ENCODE measurements at regions not wholly inside any gene's neighbourhood (a gene's known extent, or its start where the extent isn't known, plus 50 kb on each side); places are given as distances from the start of the nearest gene placed in this dataset.

- H3K9ac ChIP-seq (ENCODE audit: low read depth in 2 of 2, low read length in 2 of 2) = no peak overlapping the region
- no peaks in the 10 kb centered on the region for H3K4me1 ChIP-seq
- DNase-seq = no peak
- intact Hi-C loops (cut with DNase I) = no loop called here
- H3K36me3 ChIP-seq = no peaks in the 10 kb centered on the region
- no peak overlapping the region for H3K4me3 ChIP-seq
- no peaks in the 10 kb centered on the region for H3K27me3 ChIP-seq
- H3K9me3 ChIP-seq = no peaks in the 10 kb centered on the region
- no peak overlapping the region for H3K27ac ChIP-seq
- no peak for TF ChIP-seq CTCF (IDR thresholded peaks at IDR 0.05)
Observed at GRCh38 chr13:47407808-47408207, 511.0 kb upstream of the HTR2A start.

- H3K4me3 ChIP-seq = no peak overlapping the region
- no peak for TF ChIP-seq CTCF (IDR thresholded peaks at IDR 0.05)
- DNase-seq = no peak
- H3K27ac ChIP-seq = no peak overlapping the region
- H3K27me3 ChIP-seq = no peaks in the 10 kb centered on the region
- no peaks in the 10 kb centered on the region for H3K9me3 ChIP-seq
- intact Hi-C loops (cut with DNase I) = no loop called here
- H3K36me3 ChIP-seq = no peaks in the 10 kb centered on the region
- H3K9ac ChIP-seq (ENCODE audit: low read depth in 2 of 2, low read length in 2 of 2) = no peak overlapping the region
- no peaks in the 10 kb centered on the region for H3K4me1 ChIP-seq
Observed at GRCh38 chr13:47399599-47399998, 502.7 kb upstream of the HTR2A start.

GRCh38 chr13:47397739-47398138 lies 500.9 kb upstream of the HTR2A start:
- Histone ChIP-seq H3K4me1 (no peaks in the 10 kb centered on the region), H3K4me3 (no peak overlapping the region), H3K9me3 (no peaks in the 10 kb centered on the region), H3K27me3 (no peaks in the 10 kb centered on the region), H3K9ac (ENCODE audit: low read depth in 2 of 2, low read length in 2 of 2) (no peak overlapping the region), H3K36me3 (no peaks in the 10 kb centered on the region), H3K27ac (no peak overlapping the region)
- no peak for TF ChIP-seq CTCF (IDR thresholded peaks at IDR 0.05)
- no peak for DNase-seq
- intact Hi-C loops (cut with DNase I) = no loop called here

- Histone ChIP-seq H3K27me3 (no peaks in the 10 kb centered on the region), H3K4me3 (no peak overlapping the region), H3K9me3 (no peaks in the 10 kb centered on the region), H3K27ac (no peak overlapping the region), H3K36me3 (no peaks in the 10 kb centered on the region), H3K9ac (ENCODE audit: low read depth in 2 of 2, low read length in 2 of 2) (no peak overlapping the region), H3K4me1 (no peaks in the 10 kb centered on the region)
- TF ChIP-seq CTCF (IDR thresholded peaks at IDR 0.05) = no peak
- no peak for DNase-seq
- intact Hi-C loops (cut with DNase I) = no loop called here
Observed at GRCh38 chr13:47396915-47397314, 500.1 kb upstream of the HTR2A start.

GRCh38 chr13:47374741-47375140 lies 477.9 kb upstream of the HTR2A start:
- intact Hi-C loops (cut with DNase I) = no loop called here
- Histone ChIP-seq H3K9ac (ENCODE audit: low read depth in 2 of 2, low read length in 2 of 2) (no peak overlapping the region), H3K27me3 (no peaks in the 10 kb centered on the region), H3K36me3 (no peaks in the 10 kb centered on the region), H3K9me3 (peaks cover 7% of the 10 kb centered on the region), H3K4me3 (no peak overlapping the region), H3K4me1 (no peaks in the 10 kb centered on the region), H3K27ac (no peak overlapping the region)
- no peak for DNase-seq
- no peak for TF ChIP-seq CTCF (IDR thresholded peaks at IDR 0.05)

- intact Hi-C loops (cut with DNase I) = no loop called here
- no peak overlapping the region for H3K9ac ChIP-seq (ENCODE audit: low read depth in 2 of 2, low read length in 2 of 2)
- no peaks in the 10 kb centered on the region for H3K36me3 ChIP-seq
- TF ChIP-seq CTCF (IDR thresholded peaks at IDR 0.05) = no peak
- DNase-seq = no peak
- H3K27ac ChIP-seq = no peak overlapping the region
- peaks cover 7% of the 10 kb centered on the region for H3K9me3 ChIP-seq
- no peaks in the 10 kb centered on the region for H3K27me3 ChIP-seq
- no peak overlapping the region for H3K4me3 ChIP-seq
- no peaks in the 10 kb centered on the region for H3K4me1 ChIP-seq
Observed at GRCh38 chr13:47372751-47373150, 475.9 kb upstream of the HTR2A start.

All from colonic mucosa (tissue), 4 donors.